PC-3 (cell line): ENCODE measurements at regions not wholly inside any gene's neighbourhood (a gene's known extent, or its start where the extent isn't known, plus 50 kb on each side); places are given as distances from the start of the nearest gene placed in this dataset.

Experiments used
- ATAC-seq: fragments of 200-7000 bp; cut with Tn5 transposase; 2 replicates; pipeline ENCODE4 v1.9.1; 2020; ENCODE audit warnings: mild to moderate bottlenecking, moderate library complexity
- BruUV-seq: library from RNA; stranded (reverse); fragments of 400-500 nt; replicated peaks from 2 replicates; lab custom pipeline; 2021; lab: Mats Ljungman, UMichigan
- CTCF ChIA-PET: fragments of 300-600 bp; sonication (Branson Sonifier 250); formaldehyde crosslinking; loops from one replicate; lab custom pipeline; 2022; ENCODE audit warnings: antibody characterized with exemption; lab: Charles Lee
- POLR2A ChIA-PET: fragments of 300-600 bp; sonication (Branson Sonifier 250); formaldehyde crosslinking; loops from one replicate; lab custom pipeline; 2022; ENCODE audit warnings: antibody characterized with exemption; ENCODE audit not compliant: unreplicated experiment; lab: Charles Lee
- DNase-seq: peaks from one replicate; pipeline ENCODE4 v3.0.0-alpha.2; 2015
- H2AFZ ChIP-seq: fragments of 300-600 bp; sonication (generic); 2 replicates; pipeline ENCODE4 v1.6.0; 2016; ENCODE audit warnings: antibody characterized with exemption, low read length
- H3F3A ChIP-seq: fragments of 300-600 bp; sonication (generic); one replicate; pipeline ENCODE4 v1.6.0; 2017; ENCODE audit warnings: antibody characterized with exemption, low read length, control low read depth, mild to moderate bottlenecking; ENCODE audit not compliant: unreplicated experiment
- H3K27ac ChIP-seq: fragments of 300-600 bp; sonication (generic); 2 replicates; pipeline ENCODE4 v1.5.1; 2016; ENCODE audit warnings: mild to moderate bottlenecking, low read length
- H3K27me3 ChIP-seq: fragments of 300-600 bp; sonication (generic); 2 replicates; pipeline ENCODE4 v1.6.1; 2016; ENCODE audit warnings: low read length, mixed read lengths
- H3K36me3 ChIP-seq: fragments of 300-600 bp; sonication (generic); 2 replicates; pipeline ENCODE4 v1.6.1; 2016; ENCODE audit warnings: low read depth, mixed run types, low read length, mixed read lengths
- H3K4me1 ChIP-seq: fragments of 300-600 bp; sonication (generic); 2 replicates; pipeline ENCODE4 v1.5.1; 2016; ENCODE audit warnings: low read length; ENCODE audit not compliant: insufficient read depth
- H3K4me2 ChIP-seq: fragments of 300-600 bp; sonication (generic); 2 replicates; pipeline ENCODE4 v1.6.0; 2016; ENCODE audit warnings: low read length
- H3K4me3 ChIP-seq: fragments of 300-600 bp; sonication (generic); 2 replicates; pipeline ENCODE4 v1.5.1; 2016; ENCODE audit warnings: mild to moderate bottlenecking, low read length, mixed read lengths
- H3K79me2 ChIP-seq: fragments of 300-600 bp; sonication (generic); 2 replicates; pipeline ENCODE4 v1.6.1; 2017; ENCODE audit warnings: low read length, mixed read lengths
- H3K9ac ChIP-seq: fragments of 300-600 bp; sonication (generic); 2 replicates; pipeline ENCODE4 v1.6.0; 2016; ENCODE audit warnings: mild to moderate bottlenecking, low read length
- H3K9me2 ChIP-seq: fragments of 300-600 bp; sonication (generic); replicated peaks from 2 replicates; pipeline ENCODE4 v1.6.1; 2016; ENCODE audit warnings: mixed run types, low read length, mixed read lengths
- H3K9me3 ChIP-seq: fragments of 300-600 bp; sonication (generic); 2 replicates; pipeline ENCODE4 v1.6.1; 2016; ENCODE audit warnings: low read length, mixed read lengths
- H4K20me1 ChIP-seq: fragments of 300-600 bp; sonication (generic); 2 replicates; pipeline ENCODE4 v1.6.1; 2016; ENCODE audit warnings: low read length, mixed read lengths
- CTCF ChIP-seq: fragments of 300-600 bp; sonication (generic); conservative IDR thresholded peaks from 2 replicates; pipeline ENCODE4 v1.5.1; 2017; ENCODE audit warnings: antibody characterized with exemption, low read depth, mild to moderate bottlenecking, low read length
- EZH2 ChIP-seq: fragments of 300-600 bp; sonication (generic); IDR thresholded peaks from one replicate; pipeline ENCODE4 v1.6.1; 2017; ENCODE audit warnings: antibody characterized with exemption, mild to moderate bottlenecking, low read length; ENCODE audit not compliant: unreplicated experiment
- EZH2phosphoT487 ChIP-seq: fragments of 300-600 bp; sonication (generic); IDR thresholded peaks from 2 replicates; pipeline ENCODE4 v1.6.1; 2018; ENCODE audit warnings: mild to moderate bottlenecking, antibody characterized with exemption, low read length, borderline replicate concordance
- intact Hi-C: fragments of 100-400 bp; cut with micrococcal nuclease; formaldehyde crosslinking; loops from 2 replicates; pipeline ENCODE4 v1.9.0; 2023

DNA sequence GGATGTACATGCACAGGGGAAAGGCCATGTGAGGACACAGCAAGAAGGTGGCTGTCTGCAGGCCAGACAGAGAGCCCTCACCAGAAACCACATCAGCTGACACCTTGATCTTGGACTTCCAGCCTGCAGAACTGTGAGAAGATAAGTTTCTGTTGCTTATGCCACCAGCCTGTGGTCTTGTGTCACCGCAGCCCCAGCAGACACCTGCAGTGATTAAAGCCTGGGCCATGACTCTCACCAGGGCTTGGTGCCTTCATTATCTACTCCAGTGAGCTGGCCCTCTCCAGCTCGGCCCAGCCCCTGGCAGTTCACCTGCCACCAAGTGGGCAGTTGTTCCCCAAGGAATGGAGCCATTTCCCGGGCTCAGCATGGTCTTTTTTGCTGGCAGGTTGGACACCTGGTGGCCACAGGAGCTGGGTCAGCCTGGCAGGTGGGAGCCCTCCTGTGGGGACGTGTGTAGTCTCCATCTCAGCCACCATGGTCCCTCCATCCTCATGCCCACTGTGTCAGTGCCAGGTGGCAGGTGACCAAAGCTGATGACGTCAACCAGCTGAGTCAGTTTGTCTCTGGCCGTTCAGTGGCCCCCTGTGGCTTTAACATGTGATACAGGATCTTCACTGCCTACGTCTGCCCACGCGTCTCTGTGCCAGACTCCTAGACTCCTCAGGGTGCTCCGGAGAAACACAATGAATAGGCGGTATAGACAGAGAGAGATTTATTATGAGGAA lies 99.9 kb upstream of the PPP1R26 start:
- Histone ChIP-seq H3K4me3 (no peak overlapping the region), H3F3A (no peaks in the 10 kb centered on the region), H4K20me1 (no peaks in the 10 kb centered on the region), H2AFZ (no peak overlapping the region), H3K27ac (no peak overlapping the region), H3K9me2 (no peaks in the 10 kb centered on the region), H3K9me3 (no peaks in the 10 kb centered on the region), H3K79me2 (no peaks in the 10 kb centered on the region), H3K4me1 (no peaks in the 10 kb centered on the region), H3K27me3 (peaks cover 16% of the 10 kb centered on the region; the same call in 1 of the 2 replicates), H3K36me3 (no peaks in the 10 kb centered on the region), H3K9ac (no peak overlapping the region), H3K4me2 (no peak overlapping the region)
- ChIA-PET CTCF (no interaction called here), POLR2A (no interaction called here)
- no peak for ATAC-seq
- TF ChIP-seq CTCF: no peak
- TF ChIP-seq EZH2phosphoT487: no peak
- TF ChIP-seq EZH2: no peak
- intact Hi-C loops: no loop called here
- DNase-seq: no peak
- no TSS peak for BruUV-seq

DNA sequence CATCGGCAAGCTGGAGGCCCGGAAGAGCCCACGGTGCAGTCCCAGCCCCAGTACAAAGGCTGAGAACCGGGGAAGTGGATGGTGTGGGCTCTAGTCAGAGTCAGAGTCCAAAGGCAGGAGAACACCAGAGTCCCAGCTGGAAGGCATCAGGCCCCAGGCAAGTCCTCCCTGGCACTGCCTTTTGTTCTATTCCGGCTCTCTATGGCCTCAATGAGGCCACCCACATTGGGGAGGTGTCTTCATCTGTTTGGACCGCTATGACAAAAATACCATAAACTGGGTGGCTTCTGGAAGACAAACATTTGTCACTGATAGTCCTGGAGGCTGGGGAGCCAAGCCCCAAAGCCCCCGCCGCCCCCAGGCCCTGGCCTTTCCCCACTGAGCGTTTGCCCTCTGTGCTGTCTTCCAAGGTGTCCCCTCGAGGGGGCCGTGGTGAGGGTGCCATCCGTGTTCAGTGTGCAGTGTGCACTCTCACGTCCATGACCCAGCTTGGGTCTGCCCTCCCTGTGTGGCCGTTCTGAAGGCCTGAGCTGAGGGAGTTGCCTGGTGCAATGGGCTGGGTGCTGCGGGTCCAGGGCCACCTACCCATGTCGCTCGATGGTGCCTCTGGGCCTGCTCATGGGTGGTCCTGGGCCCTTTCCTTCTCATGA lies 99.1 kb upstream of the PPP1R26 start:
- no peaks in the 10 kb centered on the region for H3K9me2 ChIP-seq
- no peak overlapping the region for H2AFZ ChIP-seq
- no peaks in the 10 kb centered on the region for H4K20me1 ChIP-seq
- no peaks in the 10 kb centered on the region for H3K79me2 ChIP-seq
- intact Hi-C loops: no loop called here
- no peaks in the 10 kb centered on the region for H3F3A ChIP-seq
- CTCF ChIA-PET: no interaction called here
- H3K4me1 ChIP-seq: no peaks in the 10 kb centered on the region
- DNase-seq (no peak), ATAC-seq (no peak)
- TF ChIP-seq EZH2: no peak
- no peak for TF ChIP-seq CTCF
- TF ChIP-seq EZH2phosphoT487: no peak
- H3K4me3 ChIP-seq: no peak overlapping the region
- H3K27ac ChIP-seq: no peak overlapping the region
- H3K9ac ChIP-seq: no peak overlapping the region
- no peak overlapping the region for H3K4me2 ChIP-seq
- H3K36me3 ChIP-seq: no peaks in the 10 kb centered on the region
- no TSS peak for BruUV-seq
- H3K27me3 ChIP-seq: peaks cover 12% of the 10 kb centered on the region; the same call in 1 of the 2 replicates
- POLR2A ChIA-PET: no interaction called here
- no peaks in the 10 kb centered on the region for H3K9me3 ChIP-seq
